PC-3 (cell line): ENCODE measurements at regions not wholly inside any gene's neighbourhood (a gene's known extent, or its start where the extent isn't known, plus 50 kb on each side); places are given as distances from the start of the nearest gene placed in this dataset.

Source experiments
- ATAC-seq: fragments of 200-7000 bp; cut with Tn5 transposase; 2 replicates; pipeline ENCODE4 v1.9.1; 2020; ENCODE audit warnings: mild to moderate bottlenecking, moderate library complexity
- BruUV-seq: library from RNA; stranded (reverse); fragments of 400-500 nt; replicated peaks from 2 replicates; lab custom pipeline; 2021; lab: Mats Ljungman, UMichigan
- CTCF ChIA-PET: fragments of 300-600 bp; sonication (Branson Sonifier 250); formaldehyde crosslinking; loops from one replicate; lab custom pipeline; 2022; ENCODE audit warnings: antibody characterized with exemption; lab: Charles Lee
- POLR2A ChIA-PET: fragments of 300-600 bp; sonication (Branson Sonifier 250); formaldehyde crosslinking; loops from one replicate; lab custom pipeline; 2022; ENCODE audit warnings: antibody characterized with exemption; ENCODE audit not compliant: unreplicated experiment; lab: Charles Lee
- DNase-seq: peaks from one replicate; pipeline ENCODE4 v3.0.0-alpha.2; 2015
- H2AFZ ChIP-seq: fragments of 300-600 bp; sonication (generic); 2 replicates; pipeline ENCODE4 v1.6.0; 2016; ENCODE audit warnings: antibody characterized with exemption, low read length
- H3F3A ChIP-seq: fragments of 300-600 bp; sonication (generic); one replicate; pipeline ENCODE4 v1.6.0; 2017; ENCODE audit warnings: antibody characterized with exemption, low read length, control low read depth, mild to moderate bottlenecking; ENCODE audit not compliant: unreplicated experiment
- H3K27ac ChIP-seq: fragments of 300-600 bp; sonication (generic); 2 replicates; pipeline ENCODE4 v1.5.1; 2016; ENCODE audit warnings: mild to moderate bottlenecking, low read length
- H3K27me3 ChIP-seq: fragments of 300-600 bp; sonication (generic); 2 replicates; pipeline ENCODE4 v1.6.1; 2016; ENCODE audit warnings: low read length, mixed read lengths
- H3K36me3 ChIP-seq: fragments of 300-600 bp; sonication (generic); 2 replicates; pipeline ENCODE4 v1.6.1; 2016; ENCODE audit warnings: low read depth, mixed run types, low read length, mixed read lengths
- H3K4me1 ChIP-seq: fragments of 300-600 bp; sonication (generic); 2 replicates; pipeline ENCODE4 v1.5.1; 2016; ENCODE audit warnings: low read length; ENCODE audit not compliant: insufficient read depth
- H3K4me2 ChIP-seq: fragments of 300-600 bp; sonication (generic); 2 replicates; pipeline ENCODE4 v1.6.0; 2016; ENCODE audit warnings: low read length
- H3K4me3 ChIP-seq: fragments of 300-600 bp; sonication (generic); 2 replicates; pipeline ENCODE4 v1.5.1; 2016; ENCODE audit warnings: mild to moderate bottlenecking, low read length, mixed read lengths
- H3K79me2 ChIP-seq: fragments of 300-600 bp; sonication (generic); 2 replicates; pipeline ENCODE4 v1.6.1; 2017; ENCODE audit warnings: low read length, mixed read lengths
- H3K9ac ChIP-seq: fragments of 300-600 bp; sonication (generic); 2 replicates; pipeline ENCODE4 v1.6.0; 2016; ENCODE audit warnings: mild to moderate bottlenecking, low read length
- H3K9me2 ChIP-seq: fragments of 300-600 bp; sonication (generic); replicated peaks from 2 replicates; pipeline ENCODE4 v1.6.1; 2016; ENCODE audit warnings: mixed run types, low read length, mixed read lengths
- H3K9me3 ChIP-seq: fragments of 300-600 bp; sonication (generic); 2 replicates; pipeline ENCODE4 v1.6.1; 2016; ENCODE audit warnings: low read length, mixed read lengths
- H4K20me1 ChIP-seq: fragments of 300-600 bp; sonication (generic); 2 replicates; pipeline ENCODE4 v1.6.1; 2016; ENCODE audit warnings: low read length, mixed read lengths
- EZH2 ChIP-seq: fragments of 300-600 bp; sonication (generic); IDR thresholded peaks from one replicate; pipeline ENCODE4 v1.6.1; 2017; ENCODE audit warnings: antibody characterized with exemption, mild to moderate bottlenecking, low read length; ENCODE audit not compliant: unreplicated experiment
- EZH2phosphoT487 ChIP-seq: fragments of 300-600 bp; sonication (generic); IDR thresholded peaks from 2 replicates; pipeline ENCODE4 v1.6.1; 2018; ENCODE audit warnings: mild to moderate bottlenecking, antibody characterized with exemption, low read length, borderline replicate concordance
- intact Hi-C: fragments of 100-400 bp; cut with micrococcal nuclease; formaldehyde crosslinking; loops from 2 replicates; pipeline ENCODE4 v1.9.0; 2023
- TF ChIP-seq, protein P1 (sequence below): fragments of 300-600 bp; sonication (generic); conservative IDR thresholded peaks from 2 replicates; pipeline ENCODE4 v1.5.1; 2017; ENCODE audit warnings: antibody characterized with exemption, low read depth, mild to moderate bottlenecking, low read length

DNA sequence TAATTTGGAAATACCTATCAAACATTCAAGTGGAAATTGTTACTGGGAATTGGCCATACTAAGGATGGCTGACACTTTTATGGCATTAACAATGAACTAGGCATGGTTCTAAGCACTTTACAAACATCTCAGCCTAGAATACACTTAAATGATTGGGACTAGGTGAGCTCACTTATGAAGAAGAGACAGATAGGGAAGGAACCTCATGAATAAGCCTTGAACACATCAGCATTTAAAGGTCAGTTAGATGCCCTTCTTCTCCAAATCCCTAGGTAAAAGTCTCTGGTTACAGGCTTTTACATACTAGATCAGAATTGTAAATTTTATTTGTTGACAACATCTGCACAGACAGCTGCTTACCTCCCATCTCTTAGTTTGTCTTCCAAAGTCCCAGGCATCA lies 488.6 kb downstream of the RMST start:
- intact Hi-C loops = no loop called here
- H3K27me3 ChIP-seq = no peaks in the 10 kb centered on the region
- no peaks in the 10 kb centered on the region for H3K79me2 ChIP-seq
- no peak overlapping the region for H3K4me2 ChIP-seq
- H3K27ac ChIP-seq = no peak overlapping the region
- H3K9me2 ChIP-seq = no peaks in the 10 kb centered on the region
- H3K4me3 ChIP-seq = no peak overlapping the region
- ATAC-seq = no peak
- H2AFZ ChIP-seq = no peak overlapping the region
- H3K36me3 ChIP-seq = no peaks in the 10 kb centered on the region
- DNase-seq = no peak
- H3F3A ChIP-seq = no peaks in the 10 kb centered on the region
- H3K4me1 ChIP-seq = no peaks in the 10 kb centered on the region
- POLR2A ChIA-PET = no interaction called here
- no TSS peak for BruUV-seq
- CTCF ChIA-PET = no interaction called here
- TF ChIP-seq, protein P1, sequence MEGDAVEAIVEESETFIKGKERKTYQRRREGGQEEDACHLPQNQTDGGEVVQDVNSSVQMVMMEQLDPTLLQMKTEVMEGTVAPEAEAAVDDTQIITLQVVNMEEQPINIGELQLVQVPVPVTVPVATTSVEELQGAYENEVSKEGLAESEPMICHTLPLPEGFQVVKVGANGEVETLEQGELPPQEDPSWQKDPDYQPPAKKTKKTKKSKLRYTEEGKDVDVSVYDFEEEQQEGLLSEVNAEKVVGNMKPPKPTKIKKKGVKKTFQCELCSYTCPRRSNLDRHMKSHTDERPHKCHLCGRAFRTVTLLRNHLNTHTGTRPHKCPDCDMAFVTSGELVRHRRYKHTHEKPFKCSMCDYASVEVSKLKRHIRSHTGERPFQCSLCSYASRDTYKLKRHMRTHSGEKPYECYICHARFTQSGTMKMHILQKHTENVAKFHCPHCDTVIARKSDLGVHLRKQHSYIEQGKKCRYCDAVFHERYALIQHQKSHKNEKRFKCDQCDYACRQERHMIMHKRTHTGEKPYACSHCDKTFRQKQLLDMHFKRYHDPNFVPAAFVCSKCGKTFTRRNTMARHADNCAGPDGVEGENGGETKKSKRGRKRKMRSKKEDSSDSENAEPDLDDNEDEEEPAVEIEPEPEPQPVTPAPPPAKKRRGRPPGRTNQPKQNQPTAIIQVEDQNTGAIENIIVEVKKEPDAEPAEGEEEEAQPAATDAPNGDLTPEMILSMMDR = no peak
- TF ChIP-seq EZH2 (no peak), EZH2phosphoT487 (no peak)
- H4K20me1 ChIP-seq = no peaks in the 10 kb centered on the region
- no peaks in the 10 kb centered on the region for H3K9me3 ChIP-seq
- H3K9ac ChIP-seq = no peak overlapping the region

- Histone ChIP-seq H3K27me3 (no peaks in the 10 kb centered on the region), H3K9me2 (no peaks in the 10 kb centered on the region), H3K9ac (no peak overlapping the region), H3K4me3 (no peak overlapping the region), H3K36me3 (no peaks in the 10 kb centered on the region), H3F3A (no peaks in the 10 kb centered on the region), H3K4me2 (no peak overlapping the region), H3K4me1 (no peaks in the 10 kb centered on the region), H3K9me3 (no peaks in the 10 kb centered on the region), H3K27ac (no peak overlapping the region), H2AFZ (no peak overlapping the region), H4K20me1 (no peaks in the 10 kb centered on the region), H3K79me2 (no peaks in the 10 kb centered on the region)
- ChIA-PET POLR2A (no interaction called here), CTCF (no interaction called here)
- intact Hi-C loops = no loop called here
- no peak for DNase-seq
- ATAC-seq = no peak
- no TSS peak for BruUV-seq
- no peak for TF ChIP-seq EZH2
- TF ChIP-seq EZH2phosphoT487 = no peak
- TF ChIP-seq, protein P1 = no peak
These were observed 489.1 kb downstream of the RMST start for GRCh38 chr12:97951717-97952116.

DNA sequence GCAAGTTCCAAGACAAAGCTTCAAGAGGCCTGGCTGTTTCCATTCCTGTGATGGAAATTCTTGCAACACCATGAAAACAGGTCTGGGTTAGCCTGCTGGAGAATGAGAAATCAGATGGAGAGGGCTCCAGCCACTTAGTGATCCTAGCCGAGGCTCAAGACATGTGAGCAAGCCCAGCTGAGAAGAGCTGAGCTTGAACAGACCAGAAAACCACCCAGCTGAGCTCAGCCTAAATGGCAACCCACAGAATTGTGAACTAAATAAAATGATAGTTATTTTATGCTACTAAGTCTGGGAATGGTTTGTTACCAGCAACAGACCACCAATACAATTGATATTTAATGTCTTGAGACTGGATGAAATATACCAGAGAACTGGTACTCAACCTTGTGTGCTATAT lies 494.5 kb downstream of the RMST start:
- H3K4me1 ChIP-seq = no peaks in the 10 kb centered on the region
- CTCF ChIA-PET = no interaction called here
- TF ChIP-seq EZH2 (no peak), EZH2phosphoT487 (no peak)
- TF ChIP-seq, protein P1 = no peak
- H3K27me3 ChIP-seq = no peaks in the 10 kb centered on the region
- H3K4me3 ChIP-seq = no peak overlapping the region
- H2AFZ ChIP-seq = no peak overlapping the region
- H3K9me2 ChIP-seq = no peaks in the 10 kb centered on the region
- POLR2A ChIA-PET = no interaction called here
- intact Hi-C loops = no loop called here
- no peaks in the 10 kb centered on the region for H3K79me2 ChIP-seq
- no peak overlapping the region for H3K27ac ChIP-seq
- H3K4me2 ChIP-seq = no peak overlapping the region
- no peaks in the 10 kb centered on the region for H3K9me3 ChIP-seq
- ATAC-seq (no peak), DNase-seq (no peak)
- no peak overlapping the region for H3K9ac ChIP-seq
- H3F3A ChIP-seq = no peaks in the 10 kb centered on the region
- BruUV-seq = no TSS peak
- no peaks in the 10 kb centered on the region for H4K20me1 ChIP-seq
- no peaks in the 10 kb centered on the region; the same call in 1 of the 2 replicates for H3K36me3 ChIP-seq
